Inflammatory macrophage treated with lipopolysaccharide for 1 hour (primary cell): ENCODE measurements at regions not wholly inside any gene's neighbourhood (a gene's known extent, or its start where the extent isn't known, plus 50 kb on each side); places are given as distances from the start of the nearest gene placed in this dataset.

Source experiments
- DNase-seq, 2 donors: peaks; one replicate each; pipeline ENCODE4 v3.0.0-alpha.2; 2020 to 2022

DNA sequence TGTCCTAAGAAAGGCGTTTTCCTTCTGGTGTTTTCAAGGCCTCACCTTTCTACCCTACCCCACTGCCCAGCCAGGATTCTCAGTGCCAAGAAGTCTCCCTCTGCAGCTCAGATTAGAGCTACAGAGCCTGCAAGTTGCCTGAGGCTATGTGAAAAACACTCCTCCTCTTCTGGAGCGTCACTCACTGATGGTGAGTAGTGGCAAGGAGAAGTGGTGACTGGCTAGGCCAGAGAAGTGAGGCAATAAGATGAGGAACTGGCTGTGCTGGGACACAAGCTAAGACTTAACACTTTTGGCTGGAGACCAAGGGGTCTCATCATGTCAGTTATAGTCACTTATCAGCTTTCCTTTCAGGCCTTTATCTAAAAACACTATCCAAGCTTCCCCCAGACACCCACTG, 86.7 kb upstream of the PRKAR2B start:
- peak; percentile 74 to 79 for DNase-seq

DNA sequence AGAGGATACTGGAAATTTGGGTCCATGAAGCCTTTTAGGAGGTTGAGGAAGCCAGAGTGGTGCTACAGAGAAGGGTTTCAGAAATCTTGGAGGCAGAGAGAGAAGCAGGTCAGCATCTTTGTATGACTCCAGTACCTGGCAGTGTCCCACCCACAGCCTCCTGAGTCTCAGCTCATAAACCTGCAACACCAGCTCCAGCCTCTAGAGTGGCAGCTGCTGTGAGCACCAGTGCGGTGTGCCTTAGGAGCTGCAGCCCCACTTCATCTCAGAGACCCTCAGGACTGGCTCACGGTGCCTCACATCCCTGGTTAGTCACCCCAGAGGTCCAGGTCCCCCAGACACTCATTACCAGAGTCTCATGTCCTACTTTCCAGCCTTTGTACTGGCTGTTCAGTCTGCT, 84.8 kb upstream of the PRKAR2B start:
- no peak for DNase-seq

DNA sequence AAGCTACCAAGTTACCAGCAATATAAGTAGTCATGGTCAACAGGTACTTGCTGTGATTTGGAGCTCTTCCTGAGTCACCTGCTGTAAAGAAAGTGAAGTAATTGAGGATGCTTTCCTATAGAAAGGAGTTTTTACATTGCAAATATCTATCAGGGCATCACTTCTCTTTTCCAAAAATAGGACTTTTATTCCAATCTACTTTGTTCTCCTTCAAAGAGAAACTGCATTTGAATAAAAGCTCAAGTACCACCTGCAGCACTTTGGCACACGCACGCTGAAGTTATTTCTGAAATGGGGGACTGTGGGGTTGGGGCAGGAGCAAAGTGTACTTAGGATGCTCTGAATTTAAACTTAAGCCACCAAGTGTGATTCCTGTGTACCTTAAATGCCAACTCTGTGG, 81.8 kb upstream of the PRKAR2B start:
- DNase-seq: no peak

DNA sequence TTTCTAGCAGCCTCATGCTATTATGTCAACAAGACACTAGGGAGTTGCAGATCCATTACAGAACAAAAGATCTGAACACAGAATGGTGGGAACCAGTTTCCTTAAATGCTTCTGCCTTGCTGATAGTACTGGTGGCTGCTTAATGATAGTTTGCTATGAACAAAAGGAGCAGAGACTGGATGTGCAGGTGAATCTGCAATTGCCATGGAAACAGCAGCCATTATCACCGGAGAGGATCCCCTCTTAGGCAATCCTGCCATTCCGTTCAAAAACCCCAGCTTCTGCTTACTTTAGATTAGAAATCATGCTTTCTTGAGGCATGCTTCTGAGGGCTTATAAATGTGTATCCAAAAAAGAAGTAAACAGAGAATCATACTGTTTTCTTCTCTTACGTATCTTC, 80.0 kb upstream of the PRKAR2B start:
- DNase-seq: no peak

DNA sequence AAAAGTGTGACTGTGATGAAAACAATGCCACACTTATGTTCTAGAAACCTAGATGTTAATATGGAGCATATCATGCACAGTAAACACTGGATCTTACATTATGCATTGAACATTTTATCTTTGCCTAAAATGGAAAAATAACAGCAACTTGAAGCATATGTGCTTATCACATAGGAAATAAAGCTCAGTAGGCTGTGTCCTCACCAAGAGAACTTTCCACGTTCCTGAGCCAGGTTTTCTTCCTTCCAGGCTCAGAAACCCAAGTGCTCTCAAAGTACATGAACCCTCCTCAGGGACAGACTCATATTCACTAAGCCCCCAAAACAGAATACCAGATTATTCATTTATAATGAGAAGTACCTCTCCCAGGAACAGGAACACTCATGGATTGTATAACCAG, 79.4 kb upstream of the PRKAR2B start:
- no peak for DNase-seq

DNA sequence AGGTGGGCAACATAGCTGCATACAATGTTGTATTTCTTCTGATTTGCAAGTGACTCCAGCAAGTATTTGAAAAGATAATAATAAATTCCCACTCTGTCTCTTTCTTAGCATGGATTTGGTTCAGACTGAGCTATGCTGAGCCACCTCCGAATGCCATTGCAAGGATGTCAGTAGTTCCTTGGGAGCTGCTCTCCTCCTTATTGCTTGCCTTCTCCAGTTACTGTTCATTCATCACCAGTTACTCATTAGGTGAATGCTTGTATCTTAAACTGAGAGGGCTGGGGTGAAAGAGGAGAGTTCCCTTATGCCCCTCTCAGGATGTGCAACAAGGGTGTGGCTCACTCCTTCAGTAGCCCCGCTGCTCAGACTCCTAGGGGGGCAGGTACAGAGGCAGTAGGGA, 78.4 kb upstream of the PRKAR2B start:
- DNase-seq: no peak

DNA sequence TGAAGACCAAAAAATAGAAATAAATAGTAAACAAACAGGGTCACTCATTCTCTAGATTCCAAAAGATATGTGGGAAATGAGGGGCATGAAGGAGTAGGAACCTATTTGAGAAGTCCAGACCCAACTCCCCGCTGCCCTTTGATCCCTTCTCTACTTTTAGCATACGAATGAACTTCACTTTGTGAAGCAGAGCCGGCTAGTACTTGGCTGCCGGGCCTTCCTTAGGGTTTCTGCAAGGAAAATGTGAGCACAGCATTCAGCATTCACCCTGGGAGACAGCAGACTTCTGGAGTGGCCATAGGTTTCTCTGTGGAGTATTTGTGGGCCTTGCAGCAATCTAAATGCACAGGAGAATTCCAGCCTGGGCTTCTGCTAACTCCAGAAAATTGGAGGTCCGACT, 76.3 kb upstream of the PRKAR2B start:
- no peak for DNase-seq

DNA sequence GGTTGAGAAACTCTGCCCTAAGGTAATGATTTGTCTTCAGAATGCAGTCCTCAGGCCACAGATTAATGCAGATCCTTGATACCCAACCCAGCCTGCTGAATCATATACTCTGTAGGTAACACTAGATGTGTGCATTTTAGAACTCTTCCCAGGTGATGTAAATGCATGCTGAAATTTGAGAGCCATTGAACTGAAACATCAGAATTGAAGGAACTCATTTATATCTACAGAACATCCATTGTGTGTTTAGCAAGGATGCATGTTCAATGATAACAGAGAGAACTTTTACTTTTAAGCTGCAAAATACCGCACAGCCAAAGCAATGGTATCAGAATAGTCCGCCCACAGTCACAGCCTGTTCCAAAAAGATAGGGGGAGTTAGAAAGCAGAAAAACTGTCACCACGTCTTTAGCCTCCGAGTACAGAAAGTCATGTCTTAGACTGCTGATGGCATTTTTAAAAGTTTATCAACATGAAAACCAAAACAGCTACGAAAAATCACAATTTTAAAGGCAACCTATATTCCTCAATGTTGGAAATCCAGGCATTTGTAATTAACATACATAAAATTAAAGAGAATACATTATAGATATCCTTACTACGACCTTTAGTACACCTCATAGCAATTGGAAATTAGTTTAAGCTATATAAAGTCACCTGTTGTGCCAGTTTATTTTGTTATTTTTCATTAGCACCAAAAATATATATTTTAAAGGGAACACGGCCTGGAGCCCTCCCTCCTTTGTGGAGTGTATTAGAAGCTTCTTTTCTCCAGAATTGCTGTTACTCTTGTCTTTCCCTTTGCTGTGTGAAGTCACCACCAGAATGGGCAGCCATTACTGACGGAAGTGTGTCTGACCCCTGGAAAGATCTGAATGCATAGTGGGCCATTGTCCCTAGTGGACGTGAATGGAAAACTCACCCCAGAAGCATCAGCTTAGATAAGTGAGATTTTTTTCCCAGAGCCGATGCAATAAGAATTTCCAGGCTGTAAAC, 65.8 kb upstream of the PRKAR2B start:
- DNase-seq: no peak

DNA sequence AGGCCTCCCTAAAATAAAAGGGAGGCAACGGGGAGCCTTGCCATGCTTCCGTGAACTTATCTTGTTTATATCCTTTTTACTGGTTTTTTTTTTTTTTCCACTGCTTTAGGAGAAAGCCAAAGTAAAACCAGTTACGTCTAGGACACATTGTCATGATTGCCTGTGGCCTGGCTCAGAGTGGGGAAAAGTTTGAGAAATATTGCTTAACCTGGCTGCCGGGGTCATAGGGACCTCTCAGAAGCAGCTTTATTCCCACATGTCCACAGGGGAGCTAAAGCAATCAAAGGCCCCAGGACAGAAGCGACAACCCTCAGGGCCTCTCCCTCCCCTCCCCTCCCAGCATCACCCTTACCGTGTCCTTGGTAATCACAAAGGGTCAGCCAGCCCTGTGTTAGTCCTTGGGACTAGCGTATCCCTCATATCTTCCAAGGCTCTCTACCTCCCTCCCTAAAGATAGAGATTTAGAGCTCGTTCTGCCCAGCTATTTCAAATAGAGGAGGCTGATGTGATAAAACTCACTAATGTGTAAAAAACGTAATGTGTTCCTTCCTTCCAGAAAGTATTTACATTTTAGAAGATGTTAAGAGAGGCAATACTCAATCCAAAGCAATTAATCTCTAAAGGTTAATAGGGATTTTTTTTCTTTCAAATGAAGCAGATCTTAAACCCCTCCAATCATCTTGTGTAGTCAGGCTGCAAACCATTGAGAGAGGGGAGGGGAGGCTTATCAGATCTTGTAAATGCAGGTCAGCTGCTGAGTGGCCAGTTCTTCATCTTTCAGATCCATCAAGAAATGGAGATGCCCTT, 64.8 kb upstream of the PRKAR2B start:
- no peak for DNase-seq

DNA sequence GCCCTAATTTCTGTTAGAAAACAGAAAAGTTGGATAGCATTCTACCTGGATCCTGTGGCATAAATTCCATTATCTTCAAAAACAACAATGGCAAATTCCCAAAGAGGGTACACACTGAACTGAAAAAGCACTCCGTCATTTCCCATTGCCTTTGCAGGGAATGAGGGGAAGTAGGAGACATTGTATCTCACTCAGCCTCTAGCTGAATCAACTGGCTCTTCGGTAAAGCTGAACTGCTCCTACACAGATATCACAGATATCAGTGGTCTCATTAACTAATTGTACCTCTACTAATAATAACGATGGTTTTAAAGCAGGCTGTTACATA, 64.2 kb upstream of the PRKAR2B start:
- no peak for DNase-seq

DNA sequence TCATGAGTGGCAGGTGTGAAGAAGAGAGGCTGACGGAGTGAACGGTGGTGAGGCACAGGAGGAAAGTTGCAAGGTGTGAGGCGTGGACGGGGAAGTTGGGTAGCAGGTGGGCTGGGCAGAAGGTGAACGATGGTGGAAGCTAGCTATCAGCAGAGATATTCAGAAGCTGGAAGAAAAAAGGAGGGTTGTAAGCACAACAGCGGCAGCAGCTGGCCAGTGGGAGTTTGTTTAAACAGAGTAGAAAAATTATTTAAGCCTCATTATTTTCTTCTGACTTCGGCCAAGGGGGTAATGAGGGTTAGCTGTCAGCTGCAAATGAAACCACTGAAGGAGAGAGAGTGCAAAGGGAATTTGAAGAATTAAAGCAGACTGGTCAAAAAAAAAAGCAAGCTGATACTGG, 62.1 kb upstream of the PRKAR2B start:
- no peak for DNase-seq

DNA sequence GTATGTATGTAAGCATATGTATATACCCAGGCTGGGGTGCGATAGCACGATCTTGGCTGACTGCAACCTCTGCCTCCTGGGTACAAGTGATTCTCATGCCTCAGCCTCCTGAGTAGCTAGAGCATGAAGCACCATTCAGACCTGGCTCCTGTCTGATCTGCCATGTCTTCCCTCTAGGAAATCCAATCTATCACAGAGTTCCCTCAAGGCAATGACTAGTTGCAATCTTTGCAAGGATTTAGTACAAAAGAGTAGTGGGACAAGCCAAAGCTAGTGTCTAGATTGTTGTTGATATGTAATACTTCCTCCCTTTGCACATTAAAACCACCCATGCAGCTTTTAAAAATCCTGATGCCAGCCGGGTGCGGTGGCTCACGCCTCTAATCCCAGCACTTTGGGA, 60.5 kb upstream of the PRKAR2B start:
- no peak for DNase-seq

DNA sequence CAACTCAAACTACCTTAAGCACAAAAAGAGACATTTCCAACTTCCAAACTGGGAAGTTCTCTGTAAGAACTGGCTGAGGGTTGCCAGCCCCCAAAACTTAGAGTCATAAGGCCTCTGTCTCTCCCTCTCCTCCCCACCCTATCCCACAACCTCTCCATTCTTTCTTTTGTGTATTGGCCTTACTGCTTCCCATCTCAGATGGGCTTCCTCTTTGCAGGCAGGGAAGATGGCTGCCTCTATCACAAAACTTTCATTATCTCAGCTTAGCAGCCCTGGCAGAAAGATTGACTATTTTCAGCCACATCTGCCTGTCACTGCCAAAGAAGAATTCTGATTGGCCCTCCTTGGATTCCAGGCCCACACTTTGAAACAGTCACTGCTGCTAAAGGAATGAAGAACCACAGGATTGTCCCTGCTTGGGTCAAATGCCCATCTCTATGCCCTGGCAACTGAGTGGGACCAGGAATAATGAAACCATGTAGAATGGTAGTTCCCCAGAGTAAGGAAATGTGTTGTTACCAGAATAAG, 58.0 kb upstream of the PRKAR2B start:
- DNase-seq: no peak

DNA sequence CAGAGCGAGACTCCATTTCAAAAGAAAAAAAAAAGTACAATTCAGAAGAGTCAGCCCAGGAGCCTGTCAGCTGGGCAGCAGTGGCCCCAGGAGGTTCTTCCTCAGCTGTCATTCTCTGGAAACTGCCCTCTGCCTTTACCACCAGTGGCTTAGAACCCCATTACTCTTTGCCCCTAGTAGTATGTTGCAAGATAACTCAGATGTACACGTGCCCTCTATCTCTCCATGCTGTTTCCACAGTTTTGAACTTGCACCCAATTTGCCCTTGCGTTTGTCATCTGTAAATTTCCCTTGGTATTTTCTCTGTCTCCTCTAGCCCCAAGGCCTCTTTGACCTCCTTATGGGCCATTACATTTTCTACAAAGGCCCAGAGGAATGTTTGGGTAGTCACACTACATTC, 56.7 kb upstream of the PRKAR2B start:
- DNase-seq: no peak

DNA sequence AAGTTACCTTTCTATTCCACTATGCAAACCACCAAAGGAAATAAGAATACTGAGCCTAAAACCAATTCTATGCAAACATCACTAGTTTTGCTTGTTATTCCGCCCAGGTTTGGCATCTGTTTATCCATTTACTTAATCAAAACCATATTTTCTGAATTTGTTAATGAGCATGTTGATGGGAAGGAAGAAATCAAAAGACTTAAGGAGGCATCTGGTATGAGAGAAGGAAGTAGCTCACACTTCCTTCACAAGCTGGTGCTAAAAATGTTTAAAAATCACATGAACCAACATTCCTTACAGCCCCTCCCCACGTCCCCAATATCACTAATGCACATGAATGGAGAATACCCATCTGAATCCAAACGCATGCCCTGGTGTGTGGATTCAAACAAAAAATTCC, 52.0 kb upstream of the PRKAR2B start:
- DNase-seq: no peak
